HEK293 (cell line): ENCODE measurements at regions not wholly inside any gene's neighbourhood (a gene's known extent, or its start where the extent isn't known, plus 50 kb on each side); places are given as distances from the start of the nearest gene placed in this dataset.
"Not testable (repeated sequence)": the region's sequence is repeated elsewhere in the genome, so short reads cannot be mapped to it uniquely, and the experiment has no call there.

ENCODE experiments used
- SP2 ChIP-seq: fragments of 450-650 bp; formaldehyde crosslinking; IDR thresholded peaks from 2 replicates; pipeline ENCODE4 v1.5.1; 2016; ENCODE audit warnings: missing biosample characterization, missing genetic modification characterization
- ZNF132 ChIP-seq: fragments of 450-650 bp; formaldehyde crosslinking; IDR thresholded peaks from 2 replicates; pipeline ENCODE4 v1.5.1; 2017; ENCODE audit warnings: missing biosample characterization, missing genetic modification characterization, borderline replicate concordance
- ZNF174 ChIP-seq: fragments of 450-650 bp; formaldehyde crosslinking; IDR thresholded peaks from 2 replicates; pipeline ENCODE4 v1.5.0; 2017; ENCODE audit warnings: missing biosample characterization, mild to moderate bottlenecking, missing genetic modification characterization
- ZNF626 ChIP-seq: fragments of 450-650 bp; sonication (Bioruptor Pico); formaldehyde crosslinking; IDR thresholded peaks from 2 replicates; pipeline ENCODE4 v1.5.1; 2018; ENCODE audit warnings: missing biosample characterization, missing genetic modification characterization, inconsistent platforms
- ZNF837 ChIP-seq: fragments of 450-650 bp; formaldehyde crosslinking; IDR thresholded peaks from 2 replicates; pipeline ENCODE4 v1.5.1; 2016; ENCODE audit warnings: missing biosample characterization, missing genetic modification characterization

GRCh38 chr12:17116538-17116937 lies 510.6 kb upstream of the LMO3 start:
- not testable (repeated sequence) for TF ChIP-seq ZNF174; SP2 (tag by site-specific recombination); ZNF132; ZNF837; ZNF626 (tag by site-specific recombination)
